Suprapubic skin (tissue), 3 donors: ENCODE measurements at regions not wholly inside any gene's neighbourhood (a gene's known extent, or its start where the extent isn't known, plus 50 kb on each side); places are given as distances from the start of the nearest gene placed in this dataset.

Experiments used
- POLR2AphosphoS5 ChIP-seq, 3 donors: sonication (generic); formaldehyde crosslinking; IDR thresholded peaks; one replicate each; pipeline ENCODE4 v1.6.1; 2017; ENCODE audit warnings: antibody characterized with exemption in 3 of 3
- TF ChIP-seq, protein P1 (sequence below), 2 donors: fragments of 200-600 bp in 1 of 2; fragments of 450-650 bp in 1 of 2; sonication (generic) in 1 of 2; IDR thresholded peaks; one replicate each; pipeline ENCODE4 v1.5.1; 2016 to 2019; ENCODE audit warnings: antibody characterized with exemption in 2 of 2, mild to moderate bottlenecking in 1 of 2, moderate library complexity in 1 of 2

DNA sequence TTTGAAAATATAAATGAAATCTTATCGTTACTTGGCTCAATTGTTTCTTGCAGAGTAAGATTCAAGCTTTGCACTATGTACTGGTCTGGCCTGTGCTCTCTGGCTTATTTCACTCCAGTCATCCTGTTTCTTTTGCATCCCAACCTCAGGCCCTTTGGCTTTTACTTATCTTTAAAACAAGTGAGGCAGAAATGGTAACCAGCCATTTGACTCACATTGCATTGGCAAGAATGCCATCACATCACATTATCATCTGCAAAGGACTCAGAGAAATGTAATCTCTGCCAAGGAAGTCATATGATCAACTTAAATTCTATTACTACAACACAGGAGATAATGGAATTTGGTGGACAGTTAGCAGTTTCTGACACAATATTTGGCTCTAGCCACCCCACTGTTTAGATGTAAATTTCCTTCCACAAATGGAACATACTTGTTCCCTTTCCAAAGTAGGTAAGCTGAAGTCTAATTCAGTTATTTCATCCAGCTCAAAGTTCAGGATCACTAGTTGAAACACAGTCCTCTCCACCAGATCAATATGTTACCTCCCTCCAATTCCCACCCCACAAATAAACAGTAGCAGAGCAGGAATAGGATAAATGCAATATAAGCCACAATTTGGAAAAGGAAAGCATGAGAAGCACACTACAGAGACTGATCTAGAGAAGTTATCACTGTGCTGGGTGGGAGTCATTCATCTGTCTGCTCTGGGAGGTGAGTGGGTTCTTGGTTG is 65.0 kb upstream of the DSC1 start:
- TF ChIP-seq, protein P1, sequence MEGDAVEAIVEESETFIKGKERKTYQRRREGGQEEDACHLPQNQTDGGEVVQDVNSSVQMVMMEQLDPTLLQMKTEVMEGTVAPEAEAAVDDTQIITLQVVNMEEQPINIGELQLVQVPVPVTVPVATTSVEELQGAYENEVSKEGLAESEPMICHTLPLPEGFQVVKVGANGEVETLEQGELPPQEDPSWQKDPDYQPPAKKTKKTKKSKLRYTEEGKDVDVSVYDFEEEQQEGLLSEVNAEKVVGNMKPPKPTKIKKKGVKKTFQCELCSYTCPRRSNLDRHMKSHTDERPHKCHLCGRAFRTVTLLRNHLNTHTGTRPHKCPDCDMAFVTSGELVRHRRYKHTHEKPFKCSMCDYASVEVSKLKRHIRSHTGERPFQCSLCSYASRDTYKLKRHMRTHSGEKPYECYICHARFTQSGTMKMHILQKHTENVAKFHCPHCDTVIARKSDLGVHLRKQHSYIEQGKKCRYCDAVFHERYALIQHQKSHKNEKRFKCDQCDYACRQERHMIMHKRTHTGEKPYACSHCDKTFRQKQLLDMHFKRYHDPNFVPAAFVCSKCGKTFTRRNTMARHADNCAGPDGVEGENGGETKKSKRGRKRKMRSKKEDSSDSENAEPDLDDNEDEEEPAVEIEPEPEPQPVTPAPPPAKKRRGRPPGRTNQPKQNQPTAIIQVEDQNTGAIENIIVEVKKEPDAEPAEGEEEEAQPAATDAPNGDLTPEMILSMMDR (IDR thresholded peaks at IDR 0.05), result no peak
- TF ChIP-seq POLR2AphosphoS5 (IDR thresholded peaks at IDR 0.05), result no peak
